ENCODE measurements at regions not wholly inside any gene's neighbourhood (a gene's known extent, or its start where the extent isn't known, plus 50 kb on each side); places are given as distances from the start of the nearest gene placed in this dataset.

GRCh38 chr9:2261421-2262103, 246.4 kb downstream of the SMARCA2 start (continued):
- TF ChIP-seq THAP12 (CRISPR knock-in tag; IDR thresholded peaks at IDR 0.05) (no peak), ZNF41 (CRISPR knock-in tag; conservative IDR thresholded peaks at IDR 0.05) (no peak), SMARCA4 (IDR thresholded peaks at IDR 0.05) (no peak), LCOR (CRISPR knock-in tag; IDR thresholded peaks at IDR 0.05) (no peak), ZNF785 (CRISPR knock-in tag; IDR thresholded peaks at IDR 0.05) (no peak), MLLT1 (IDR thresholded peaks at IDR 0.05) (no peak)

GRCh38 chr9:2262386-2263071, 247.4 kb downstream of the SMARCA2 start:
- no peak for DNase-seq (ENCODE audit: extremely low read depth in 1 of 4, low spot score in 3 of 4)
- Histone ChIP-seq H3K27me3 (ENCODE audit: control insufficient read depth in 2 of 2, insufficient read depth in 2 of 2, low read length in 2 of 2) (no peaks in the 10 kb centered on the region), H3K4me2 (ENCODE audit: insufficient read depth, low read length) (no peak overlapping the region), H2AFZ (ENCODE audit: low read depth, low read length) (no peak overlapping the region), H3K4me3 (no peak overlapping the region), H3K27ac (ENCODE audit: extremely low read depth, low read depth, low read length) (no peak overlapping the region), H3K79me2 (ENCODE audit: control insufficient read depth, insufficient read depth, low read length) (no peaks in the 10 kb centered on the region), H3K36me3 (ENCODE audit: control insufficient read depth, insufficient read depth, low read length) (no peaks in the 10 kb centered on the region), H3K4me1 (replicated peaks in 1 of 2; ENCODE audit: control insufficient read depth in 2 of 2, insufficient read depth in 2 of 2, low read length in 2 of 2) (no peaks in the 10 kb centered on the region), H3K9me3 (replicated peaks; ENCODE audit: control insufficient read depth, insufficient read depth, low read depth, low read length) (no peaks in the 10 kb centered on the region), H3K9me1 (ENCODE audit: control insufficient read depth, insufficient read depth, low read length) (no peaks in the 10 kb centered on the region), H4K20me1 (replicated peaks; ENCODE audit: control insufficient read depth, insufficient read depth, low read length) (no peaks in the 10 kb centered on the region), H3K9ac (ENCODE audit: insufficient read depth in 1 of 2, low read depth in 2 of 2, low read length in 2 of 2) (no peak overlapping the region)
- WGBS (ENCODE audit: insufficient coverage, low coverage, missing lambda C conversion rate) = 0% methylated on average over 4 of the region's 4 CpGs
- ChIA-PET POLR2A (no interaction called here), CTCF (ENCODE audit: low intra/inter-chr PET ratio) (no interaction called here)
- in situ Hi-C loops (cut with MboI) (no loop called here), intact Hi-C loops (cut with micrococcal nuclease) (no loop called here)
- no TSS peak for BruUV-seq (replicated peaks)
- no peak for ATAC-seq
- no peak for FAIRE-seq
- TF ChIP-seq MEF2D (tag; conservative IDR thresholded peaks at IDR 0.05; ENCODE audit: low read depth) (no peak), ZBTB9 (CRISPR knock-in tag; IDR thresholded peaks at IDR 0.05) (no peak), HBP1 (CRISPR knock-in tag; IDR thresholded peaks at IDR 0.05) (no peak), PREB (CRISPR knock-in tag; IDR thresholded peaks at IDR 0.05) (no peak), CBX1 (IDR thresholded peaks at IDR 0.05; ENCODE audit: low read depth) (no peak), EP400 (IDR thresholded peaks at IDR 0.05) (no peak), RAD21 (CRISPR knock-in tag; conservative IDR thresholded peaks at IDR 0.05 in 1 of 2, IDR thresholded peaks at IDR 0.05 in 1 of 2) (no peak)
